ENCODE measurements at regions not wholly inside any gene's neighbourhood (a gene's known extent, or its start where the extent isn't known, plus 50 kb on each side); places are given as distances from the start of the nearest gene placed in this dataset.

DNA sequence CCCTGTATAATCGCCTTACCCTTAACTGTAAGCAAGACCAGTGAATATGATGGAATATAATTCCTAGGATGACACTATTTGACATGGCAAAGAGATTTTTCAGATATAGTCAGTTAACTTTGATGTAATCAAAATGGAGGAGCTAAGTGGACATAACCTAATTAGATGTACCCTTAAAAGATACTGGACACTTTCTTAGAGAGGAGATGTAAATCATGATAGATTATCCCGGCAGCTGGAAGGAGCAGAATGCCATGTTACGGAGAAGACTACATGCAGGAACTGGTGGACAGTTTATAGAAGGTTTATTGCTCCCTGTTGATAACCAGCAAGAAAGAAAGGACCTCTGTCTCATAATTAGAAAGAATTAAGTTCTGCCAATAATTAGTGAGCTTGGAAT is 1142.9 kb downstream of the SI start:
- intact Hi-C loops (cut with DNase I), result no loop called here
- H3K9me3 ChIP-seq, result no peaks in the 10 kb centered on the region
- no peak for TF ChIP-seq POLR2A (IDR thresholded peaks at IDR 0.05)
- TF ChIP-seq, protein P1, sequence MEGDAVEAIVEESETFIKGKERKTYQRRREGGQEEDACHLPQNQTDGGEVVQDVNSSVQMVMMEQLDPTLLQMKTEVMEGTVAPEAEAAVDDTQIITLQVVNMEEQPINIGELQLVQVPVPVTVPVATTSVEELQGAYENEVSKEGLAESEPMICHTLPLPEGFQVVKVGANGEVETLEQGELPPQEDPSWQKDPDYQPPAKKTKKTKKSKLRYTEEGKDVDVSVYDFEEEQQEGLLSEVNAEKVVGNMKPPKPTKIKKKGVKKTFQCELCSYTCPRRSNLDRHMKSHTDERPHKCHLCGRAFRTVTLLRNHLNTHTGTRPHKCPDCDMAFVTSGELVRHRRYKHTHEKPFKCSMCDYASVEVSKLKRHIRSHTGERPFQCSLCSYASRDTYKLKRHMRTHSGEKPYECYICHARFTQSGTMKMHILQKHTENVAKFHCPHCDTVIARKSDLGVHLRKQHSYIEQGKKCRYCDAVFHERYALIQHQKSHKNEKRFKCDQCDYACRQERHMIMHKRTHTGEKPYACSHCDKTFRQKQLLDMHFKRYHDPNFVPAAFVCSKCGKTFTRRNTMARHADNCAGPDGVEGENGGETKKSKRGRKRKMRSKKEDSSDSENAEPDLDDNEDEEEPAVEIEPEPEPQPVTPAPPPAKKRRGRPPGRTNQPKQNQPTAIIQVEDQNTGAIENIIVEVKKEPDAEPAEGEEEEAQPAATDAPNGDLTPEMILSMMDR (IDR thresholded peaks at IDR 0.05), result no peak
- WGBS, 4 donors, result 40 to 65% (median 50%) methylated on average over 3 of the region's 3 CpGs
- H3K27me3 ChIP-seq, result no peaks in the 10 kb centered on the region
- DNase-seq (no peak), ATAC-seq (no peak)
- no peak overlapping the region for H3K4me3 ChIP-seq
- H3K27ac ChIP-seq, result no peak overlapping the region
- no peaks in the 10 kb centered on the region for H3K36me3 ChIP-seq
- H3K4me1 ChIP-seq, result no peaks in the 10 kb centered on the region

DNA sequence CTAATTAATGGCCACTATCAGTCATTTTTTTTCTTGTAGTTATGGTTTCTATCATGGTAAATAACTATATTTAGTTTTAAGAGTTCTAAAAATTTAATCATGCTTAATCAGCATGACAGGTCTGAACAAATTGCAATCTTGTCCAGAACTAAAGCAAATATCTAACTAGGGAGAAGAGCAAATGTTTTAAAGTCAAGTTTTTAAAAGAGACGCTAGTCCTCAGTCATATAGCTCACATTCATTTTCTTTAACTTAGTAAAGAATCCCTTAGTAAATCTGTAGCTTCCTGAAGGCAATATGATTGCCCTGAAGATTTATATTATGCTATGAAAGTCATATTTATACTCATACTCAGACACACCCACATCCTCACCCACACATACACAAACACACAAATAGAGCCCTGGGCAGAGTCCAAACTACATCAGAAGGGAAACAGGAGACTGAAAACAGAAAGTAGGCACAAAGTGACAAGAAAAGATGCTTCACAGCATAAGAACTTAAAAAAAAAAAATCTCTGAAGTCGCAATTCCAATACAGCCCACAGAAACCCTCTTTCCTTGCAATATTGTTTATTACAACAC is 1149.1 kb downstream of the SI start:
- DNase-seq (no peak), ATAC-seq (no peak)
- 69 to 85% (median 78%) methylated on average over 2 of the region's 2 CpGs for WGBS, 4 donors
- H3K27me3 ChIP-seq, result no peaks in the 10 kb centered on the region
- H3K27ac ChIP-seq, result no peak overlapping the region
- no peaks in the 10 kb centered on the region for H3K4me1 ChIP-seq
- no peaks in the 10 kb centered on the region for H3K36me3 ChIP-seq
- H3K4me3 ChIP-seq, result no peak overlapping the region
- no peak for TF ChIP-seq POLR2A (IDR thresholded peaks at IDR 0.05)
- TF ChIP-seq, protein P1 (IDR thresholded peaks at IDR 0.05), result no peak
- H3K9me3 ChIP-seq, result no peaks in the 10 kb centered on the region
- intact Hi-C loops (cut with DNase I), result no loop called here

DNA sequence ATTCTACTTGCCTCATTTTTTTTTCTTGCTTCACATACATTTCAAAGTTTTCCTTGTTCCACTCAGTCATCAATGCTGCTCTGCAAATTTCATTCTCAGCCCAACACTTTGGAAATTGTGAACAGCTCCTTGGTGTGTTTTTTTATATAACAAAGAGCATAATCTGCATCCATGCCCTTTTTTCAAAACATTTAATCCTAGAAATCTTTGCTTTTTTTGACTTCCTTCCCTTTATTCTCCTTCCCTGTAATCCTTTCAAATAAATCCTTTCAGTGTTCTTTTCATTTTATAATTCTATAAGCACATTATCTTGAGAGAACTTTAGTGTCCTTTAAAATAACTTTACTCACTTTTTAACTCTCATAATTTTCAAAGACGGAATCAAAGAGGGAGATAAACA is 1150.8 kb downstream of the SI start:
- intact Hi-C loops (cut with DNase I), result no loop called here
- Histone ChIP-seq H3K27me3 (peaks cover 0 to 4% (median 0%) of the 10 kb centered on the region in 9 donors), H3K36me3 (no peaks in the 10 kb centered on the region), H3K4me1 (no peaks in the 10 kb centered on the region), H3K4me3 (no peak overlapping the region), H3K9me3 (no peaks in the 10 kb centered on the region), H3K27ac (no peak overlapping the region)
- no peak for ATAC-seq
- WGBS, 4 donors, result 37 to 74% (median 69%) methylated on average over 1 of the region's 1 CpG
- no peak for TF ChIP-seq POLR2A (IDR thresholded peaks at IDR 0.05)
- TF ChIP-seq, protein P1 (IDR thresholded peaks at IDR 0.05), result no peak
- no peak for DNase-seq

DNA sequence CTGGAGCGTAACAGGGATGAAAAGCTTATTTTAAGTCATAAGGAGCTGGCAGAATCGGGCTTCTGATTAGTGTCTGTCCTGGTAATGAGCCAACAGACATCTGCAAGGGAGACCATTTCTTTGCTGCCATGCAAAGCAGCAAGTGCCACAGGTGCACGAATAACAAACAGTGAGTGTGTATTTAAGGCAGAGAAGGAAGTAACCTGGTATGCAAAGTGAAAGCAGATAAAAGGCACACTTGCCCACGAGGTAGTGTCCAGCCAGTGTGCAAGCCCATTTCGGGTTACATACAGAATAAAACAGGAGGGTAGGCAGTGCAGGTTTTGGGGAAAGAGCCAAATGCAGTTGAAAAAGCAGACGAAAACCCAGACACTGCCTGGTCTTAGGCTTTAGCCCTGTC is 1153.7 kb downstream of the SI start:
- no peak for DNase-seq

More for the DNA sequence above, 1153.7 kb downstream of the SI start:
- H3K4me1 ChIP-seq, result no peaks in the 10 kb centered on the region
- WGBS, 4 donors, result 54 to 66% (median 60%) methylated on average over 6 of the region's 6 CpGs
- no peaks in the 10 kb centered on the region for H3K9me3 ChIP-seq
- no peaks in the 10 kb centered on the region for H3K36me3 ChIP-seq
- no peak overlapping the region for H3K4me3 ChIP-seq
- TF ChIP-seq, protein P1 (IDR thresholded peaks at IDR 0.05), result no peak
- TF ChIP-seq POLR2A (IDR thresholded peaks at IDR 0.05), result no peak
- H3K27me3 ChIP-seq, result peaks cover 0 to 4% (median 0%) of the 10 kb centered on the region in 9 donors
- H3K27ac ChIP-seq, result no peak overlapping the region
- intact Hi-C loops (cut with DNase I), result no loop called here
- ATAC-seq, result no peak

Measured in heart left ventricle (tissue), 16 donors.